Left ventricle myocardium superior (tissue), 1 donor: ENCODE measurements at regions not wholly inside any gene's neighbourhood (a gene's known extent, or its start where the extent isn't known, plus 50 kb on each side); places are given as distances from the start of the nearest gene placed in this dataset.

Experiments used
- ATAC-seq: fragments of 200-7000 bp; cut with Tn5 transposase; one replicate; pipeline ENCODE4 v1.9.1; 2020; ENCODE audit warnings: mild to moderate bottlenecking, moderate library complexity
- DNase-seq: peaks from one replicate; pipeline ENCODE4 v3.0.0-alpha.2; 2020
- intact Hi-C: fragments of 100-400 bp; cut with micrococcal nuclease; formaldehyde crosslinking; loops from one replicate; pipeline ENCODE4 v1.11.0; 2022
- donor health status: DM: no; HTN: yes; CAD: no; lungs with severe emphysema.

- DNase-seq (no peak), ATAC-seq (no peak)
- intact Hi-C loops = no loop called here
Observed at GRCh38 chr3:43919029-43919428, 228.3 kb downstream of the ABHD5 start.

DNA sequence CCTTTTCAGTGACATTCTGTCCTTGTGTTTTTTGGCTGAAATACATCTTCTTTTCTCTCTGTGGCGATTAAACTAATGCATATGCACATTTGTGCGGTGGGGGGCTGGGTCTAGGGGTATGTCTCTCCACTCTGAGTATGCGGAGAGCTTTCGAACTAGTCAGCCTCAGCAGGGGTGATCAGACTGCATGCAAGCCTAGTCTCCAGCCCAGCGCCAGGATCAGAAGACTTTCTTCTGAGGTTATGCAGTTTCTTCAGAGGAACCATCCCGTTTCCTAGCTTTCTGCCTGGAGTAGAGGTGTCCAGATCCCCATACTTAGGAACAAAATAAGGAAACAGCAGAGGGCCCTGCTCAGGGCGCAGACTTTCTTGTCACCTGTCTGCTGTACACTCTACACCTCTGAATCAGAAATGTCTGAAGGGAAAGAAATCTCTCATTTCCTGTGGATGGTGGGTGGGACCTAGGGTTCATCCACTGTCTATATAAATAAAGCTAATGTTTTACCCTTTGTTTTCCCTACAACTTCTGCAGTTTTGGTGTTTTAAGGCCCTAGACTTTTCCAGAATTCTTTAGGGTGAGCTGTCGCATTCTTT lies 230.4 kb downstream of the ABHD5 start:
- intact Hi-C loops = no loop called here
- no peak for ATAC-seq
- no peak for DNase-seq

DNA sequence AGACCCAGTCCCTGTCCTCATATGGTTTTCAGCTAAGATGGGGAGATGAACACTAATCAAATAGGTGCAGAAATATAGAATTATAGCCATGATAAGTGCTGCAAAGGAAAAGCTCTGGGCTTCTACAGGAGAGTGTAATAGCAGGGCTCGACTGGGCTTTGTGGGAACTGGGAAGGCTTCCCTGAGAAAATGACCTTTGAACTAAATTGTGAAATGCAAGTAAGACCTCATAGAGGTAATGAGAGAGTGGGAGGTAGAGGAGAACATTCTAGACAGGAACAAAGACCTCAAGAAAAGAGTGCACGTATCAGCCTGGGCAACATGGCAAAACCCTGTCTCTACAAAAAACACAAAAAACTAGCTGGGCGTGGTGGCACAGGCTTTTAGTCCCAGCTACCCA lies 231.6 kb downstream of the ABHD5 start:
- DNase-seq = no peak
- no peak for ATAC-seq
- intact Hi-C loops = no loop called here

GRCh38 chr3:43923104-43923882 lies 232.6 kb downstream of the ABHD5 start:
- intact Hi-C loops = no loop called here
- no peak for DNase-seq
- ATAC-seq = no peak

DNA sequence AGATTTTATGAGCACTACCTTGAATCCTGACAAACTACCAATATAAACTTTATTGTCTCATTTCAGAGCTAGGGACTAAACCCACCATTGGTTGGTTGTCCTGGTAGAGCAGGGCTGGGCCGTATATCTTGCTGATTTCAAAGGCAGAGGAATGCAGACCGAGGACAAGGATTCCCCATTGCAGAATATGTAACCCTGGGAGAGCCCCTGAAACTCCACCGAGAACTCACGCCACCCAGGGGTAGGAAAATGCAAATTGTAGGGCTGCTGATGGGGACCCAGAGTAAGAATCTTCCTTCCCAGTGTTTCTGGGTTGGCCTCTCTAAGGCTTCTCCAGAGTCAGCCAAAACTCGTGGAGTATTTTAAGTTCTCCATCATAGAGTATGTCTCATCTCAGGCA lies 235.3 kb downstream of the ABHD5 start:
- ATAC-seq = no peak
- intact Hi-C loops = no loop called here
- no peak for DNase-seq

DNA sequence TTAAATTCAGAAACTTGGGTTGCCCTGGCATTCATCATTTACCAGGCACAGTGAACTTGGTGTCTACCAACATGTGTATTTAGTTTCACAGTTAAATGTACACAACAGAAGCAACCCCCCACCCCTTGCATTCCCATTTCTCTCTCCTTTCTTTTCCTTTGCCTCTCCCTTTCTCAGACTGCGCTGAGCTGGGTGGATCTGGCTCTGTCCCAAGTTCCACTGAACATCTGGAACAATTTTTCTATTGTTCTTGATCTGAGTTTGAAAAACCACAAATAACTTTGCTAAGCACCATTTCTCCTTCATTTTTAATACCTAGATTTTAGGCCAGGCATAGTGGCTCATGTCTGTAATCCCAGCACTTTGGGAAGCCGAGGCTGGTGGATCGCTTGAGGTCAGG lies 242.2 kb downstream of the ABHD5 start:
- intact Hi-C loops = no loop called here
- ATAC-seq = no peak

DNA sequence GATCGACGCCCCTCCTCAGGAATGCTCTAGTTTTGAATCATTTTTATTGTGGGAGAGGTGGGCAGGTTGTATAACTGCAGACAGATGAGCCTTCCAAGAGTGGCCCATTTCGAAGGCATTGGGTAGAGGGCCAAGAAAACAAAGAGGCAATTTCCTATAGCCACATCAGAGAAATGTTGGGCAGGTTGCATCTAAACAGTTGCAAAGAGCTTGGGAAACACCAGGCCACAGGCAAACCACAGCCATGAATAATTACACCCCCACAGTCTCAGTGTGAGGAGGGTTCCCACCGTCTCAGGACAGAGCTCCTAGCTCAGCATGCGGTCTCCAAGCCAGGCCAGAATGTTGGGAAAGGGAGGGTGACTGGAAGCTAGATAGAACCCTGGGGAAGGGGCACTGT lies 257.3 kb downstream of the ABHD5 start:
- no peak for DNase-seq
- intact Hi-C loops = no loop called here
- ATAC-seq = no peak

More for the DNA sequence above, 242.2 kb downstream of the ABHD5 start:
- DNase-seq = no peak

- DNase-seq (no peak), ATAC-seq (no peak)
- intact Hi-C loops = no loop called here
Observed at GRCh38 chr3:43949594-43949993, 258.9 kb downstream of the ABHD5 start.

GRCh38 chr3:43950775-43951174 lies 260.0 kb downstream of the ABHD5 start:
- intact Hi-C loops = no loop called here
- no peak for ATAC-seq
- DNase-seq = no peak

DNA sequence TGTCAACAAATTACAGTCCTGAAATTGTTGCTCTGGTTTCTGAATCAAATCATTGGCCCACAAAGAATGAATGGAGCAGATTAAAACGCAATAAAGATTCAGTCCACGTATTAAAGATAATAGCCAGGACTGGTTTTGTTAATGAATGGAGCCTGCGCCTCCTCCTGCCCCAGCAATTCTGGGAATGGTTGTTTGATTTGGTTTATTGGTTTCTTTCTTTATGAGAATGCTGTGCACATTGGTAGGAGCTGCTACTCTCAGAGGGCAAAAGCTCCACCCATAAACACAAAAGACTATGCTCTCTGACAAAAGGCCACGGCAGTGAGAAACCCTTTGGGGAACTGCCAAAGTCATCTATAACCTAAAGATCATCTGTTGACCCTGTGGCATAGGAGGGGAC lies 261.1 kb downstream of the ABHD5 start:
- ATAC-seq (no peak), DNase-seq (no peak)
- intact Hi-C loops = no loop called here

DNA sequence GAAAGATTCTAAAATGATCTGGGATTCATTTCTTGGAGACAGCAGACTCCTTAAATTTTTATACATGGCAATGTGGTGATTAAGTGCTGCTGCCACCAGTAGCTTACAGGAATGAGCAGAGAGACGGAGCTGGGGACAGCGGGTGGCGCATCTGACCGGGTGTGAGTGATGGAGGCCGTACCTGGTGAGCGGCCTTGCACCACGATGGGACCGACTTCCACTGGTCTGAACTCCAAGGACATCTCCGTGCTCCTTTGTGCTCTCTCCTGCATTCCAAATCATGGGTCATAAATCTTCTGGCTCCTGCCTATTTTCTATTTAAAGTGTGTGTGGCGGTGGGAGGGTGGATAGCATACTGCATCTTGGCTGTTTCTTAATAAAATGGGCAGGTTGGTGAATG lies 262.6 kb downstream of the ABHD5 start:
- DNase-seq (no peak), ATAC-seq (no peak)
- intact Hi-C loops = no loop called here

GRCh38 chr3:43953814-43954692 lies 263.3 kb downstream of the ABHD5 start:
- ATAC-seq (no peak), DNase-seq (no peak)
- intact Hi-C loops = no loop called here

DNA sequence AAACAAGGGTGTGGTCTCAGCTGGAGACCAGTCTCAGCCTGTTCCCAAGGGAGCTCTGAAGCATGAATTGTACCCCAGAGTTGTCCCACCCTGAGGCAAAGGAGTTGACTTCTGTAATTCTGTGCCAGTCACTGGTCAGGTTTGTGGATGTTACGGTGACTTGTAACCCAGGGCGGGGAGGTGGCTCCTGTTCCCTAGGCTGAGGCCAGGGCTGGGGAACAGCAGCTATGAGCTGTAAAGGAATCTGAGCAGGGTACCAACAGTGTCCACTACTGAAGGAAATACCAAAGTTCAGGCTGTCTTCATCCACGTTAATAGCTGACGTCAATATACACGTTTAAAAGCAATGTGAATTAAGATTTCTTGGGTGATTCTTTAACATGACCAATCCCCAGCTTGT lies 266.2 kb downstream of the ABHD5 start:
- intact Hi-C loops = no loop called here
- no peak for ATAC-seq

DNA sequence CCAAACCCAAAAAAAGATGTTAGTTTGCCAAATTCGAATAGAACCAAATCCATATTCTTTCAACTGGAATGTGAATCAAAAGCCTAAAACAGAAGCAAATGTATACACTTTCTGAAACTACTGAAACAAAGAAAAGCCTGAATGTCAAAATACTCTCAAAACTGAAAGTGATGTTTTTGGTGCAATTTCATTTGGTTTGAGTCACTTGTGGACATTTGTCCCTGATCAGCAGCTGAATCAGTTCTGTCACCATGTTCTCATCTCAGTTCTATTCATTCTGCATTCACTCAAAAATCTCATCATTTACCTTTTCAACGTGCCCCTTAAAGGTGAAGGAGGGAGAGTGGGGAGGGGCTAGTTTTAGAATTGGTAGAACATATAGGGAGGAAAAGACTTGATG lies 266.8 kb downstream of the ABHD5 start:
- intact Hi-C loops = no loop called here
- DNase-seq (no peak), ATAC-seq (no peak)

More for the DNA sequence above, 266.2 kb downstream of the ABHD5 start:
- DNase-seq = no peak

GRCh38 chr3:43958005-43958770 lies 267.4 kb downstream of the ABHD5 start:
- DNase-seq (no peak), ATAC-seq (no peak)
- intact Hi-C loops = no loop called here

GRCh38 chr3:43958973-43959372 lies 268.2 kb downstream of the ABHD5 start:
- no peak for ATAC-seq
- DNase-seq = no peak
- intact Hi-C loops = no loop called here

DNA sequence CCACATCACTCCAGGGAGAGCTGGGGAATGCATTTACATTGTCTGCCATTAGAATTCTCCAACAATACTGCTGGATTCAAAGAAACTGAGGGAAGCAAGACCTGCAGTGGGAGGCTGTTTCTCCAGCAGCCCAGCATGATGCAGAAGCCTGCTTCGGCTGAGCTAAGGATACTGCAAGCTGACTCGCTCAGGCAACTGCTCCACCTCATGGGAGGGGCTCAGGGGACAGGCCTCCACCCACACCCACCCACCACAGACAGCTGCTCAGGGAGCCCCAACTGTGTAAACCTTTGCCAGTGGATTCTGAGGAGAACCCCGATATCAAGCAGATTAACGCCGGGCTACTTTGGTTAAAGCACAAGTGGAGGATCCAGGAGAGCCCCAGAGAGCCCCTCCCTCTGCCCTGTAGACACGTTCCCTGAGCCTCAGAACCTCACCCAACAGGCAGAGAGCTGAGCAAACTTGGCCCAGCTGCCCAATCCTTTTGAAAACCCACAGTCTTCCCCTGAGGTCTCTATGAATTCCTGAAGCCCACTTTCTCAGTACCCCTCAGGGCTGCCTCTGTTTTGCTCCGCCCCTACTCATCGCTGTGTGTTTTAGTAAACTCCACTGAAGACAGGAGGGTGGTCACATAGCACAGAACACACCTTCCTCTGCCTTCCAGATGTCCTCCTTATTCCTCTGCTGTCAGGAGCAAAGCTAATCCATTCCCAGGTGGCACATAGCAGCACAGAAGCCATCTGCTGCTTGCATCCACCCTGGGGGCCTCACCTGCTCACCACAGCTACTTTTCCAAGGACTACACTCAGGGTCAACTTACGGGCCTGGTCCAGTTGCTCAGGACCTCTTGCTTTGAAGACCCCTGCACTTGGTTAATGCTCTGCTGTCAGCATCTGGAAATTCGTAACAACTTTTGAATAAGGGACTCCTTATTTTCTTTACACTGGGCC lies 269.0 kb downstream of the ABHD5 start:
- DNase-seq = no peak
- no peak for ATAC-seq
- intact Hi-C loops = no loop called here

DNA sequence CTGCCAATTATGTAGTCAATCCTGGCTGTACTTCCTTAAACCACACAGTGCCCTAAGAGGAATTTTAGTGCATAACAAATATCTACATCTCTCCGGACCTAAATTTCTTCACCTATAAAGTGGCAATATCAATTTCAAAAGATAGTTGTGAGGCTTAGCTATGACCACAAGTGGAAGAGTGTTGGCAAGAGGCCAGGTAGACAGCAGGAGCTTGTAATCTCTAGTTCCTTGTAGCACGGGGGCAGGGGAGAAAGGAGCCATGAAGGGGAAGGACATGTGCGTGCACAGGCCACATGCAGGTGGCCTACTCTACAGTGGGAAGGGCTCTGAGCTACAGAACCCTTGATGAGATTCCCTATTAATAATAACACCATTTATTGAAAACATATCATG lies 269.7 kb downstream of the ABHD5 start:
- ATAC-seq (no peak), DNase-seq (no peak)

GRCh38 chr3:43962043-43962442 lies 271.3 kb downstream of the ABHD5 start:
- intact Hi-C loops = no loop called here
- DNase-seq (no peak), ATAC-seq (no peak)

More for the DNA sequence above, 269.7 kb downstream of the ABHD5 start:
- intact Hi-C loops = no loop called here
